GM12873 (cell line): ENCODE measurements at regions not wholly inside any gene's neighbourhood (a gene's known extent, or its start where the extent isn't known, plus 50 kb on each side); places are given as distances from the start of the nearest gene placed in this dataset.

Experiments used
- CTCF ChIP-seq: IDR thresholded peaks from 2 replicates; pipeline ENCODE4 v1.5.1; 2012; ENCODE audit warnings: low read depth, mild to moderate bottlenecking, moderate library complexity, low read length, control low read depth; ENCODE audit not compliant: insufficient read depth; ENCODE audit errors: missing control alignments

- no peak for TF ChIP-seq CTCF
These were observed 108.1 kb upstream of the IGFBP3 start for GRCh38 chr7:46029111-46029704.

GRCh38 chr7:46028246-46028645 is 107.2 kb upstream of the IGFBP3 start:
- TF ChIP-seq CTCF: no peak

- no peak for TF ChIP-seq CTCF
These were observed 105.7 kb upstream of the IGFBP3 start for GRCh38 chr7:46026741-46027140.

GRCh38 chr7:46024263-46024916 is 103.3 kb upstream of the IGFBP3 start:
- no peak for TF ChIP-seq CTCF

- no peak for TF ChIP-seq CTCF
These were observed 101.3 kb upstream of the IGFBP3 start for GRCh38 chr7:46022397-46022796.

- no peak for TF ChIP-seq CTCF
These were observed 94.2 kb upstream of the IGFBP3 start for GRCh38 chr7:46015107-46015868.

- no peak for TF ChIP-seq CTCF
These were observed 90.4 kb upstream of the IGFBP3 start for GRCh38 chr7:46011501-46011900.
